A673 (cell line): ENCODE measurements at regions not wholly inside any gene's neighbourhood (a gene's known extent, or its start where the extent isn't known, plus 50 kb on each side); places are given as distances from the start of the nearest gene placed in this dataset.
"Not testable (repeated sequence)": the region's sequence is repeated elsewhere in the genome, so short reads cannot be mapped to it uniquely, and the experiment has no call there.

Experiments used
- BruUV-seq: library from RNA; stranded (reverse); fragments of 400-500 nt; replicated peaks from 2 replicates; lab custom pipeline; 2021; lab: Mats Ljungman, UMichigan
- CTCF ChIA-PET: fragments of 300-600 bp; sonication (Branson Sonifier 250); formaldehyde crosslinking; loops from one replicate; lab custom pipeline; 2022; ENCODE audit warnings: antibody characterized with exemption; lab: Charles Lee
- POLR2A ChIA-PET: fragments of 300-600 bp; sonication (Branson Sonifier 250); formaldehyde crosslinking; loops from one replicate; lab custom pipeline; 2022; ENCODE audit warnings: antibody characterized with exemption; ENCODE audit not compliant: low non-redundant PET; lab: Charles Lee
- DNase-seq: peaks from one replicate; pipeline ENCODE4 v3.0.0-alpha.2; 2015; ENCODE audit warnings: low spot score
- H3K27ac ChIP-seq: fragments of 200-600 bp; sonication (generic); 2 replicates; pipeline ENCODE4 v1.5.1; 2016; ENCODE audit warnings: mixed run types, low read depth, mild to moderate bottlenecking, mixed read lengths, antibody characterized with exemption, low read length; ENCODE audit not compliant: poor library complexity, severe bottlenecking
- H3K27me3 ChIP-seq: fragments of 200-600 bp; sonication (generic); replicated peaks from 2 replicates; pipeline ENCODE4 v1.6.1; 2017; ENCODE audit warnings: mixed run types, low read depth, mild to moderate bottlenecking, mixed read lengths, antibody characterized with exemption, low read length; ENCODE audit not compliant: insufficient read depth, poor library complexity
- H3K36me3 ChIP-seq: fragments of 200-600 bp; sonication (generic); 2 replicates; pipeline ENCODE4 v1.6.1; 2016; ENCODE audit warnings: mixed run types, mild to moderate bottlenecking, mixed read lengths, antibody characterized with exemption, low read length; ENCODE audit not compliant: insufficient read depth, poor library complexity, severe bottlenecking
- H3K4me1 ChIP-seq: fragments of 200-600 bp; sonication (generic); 2 replicates; pipeline ENCODE4 v1.6.1; 2017; ENCODE audit warnings: mixed run types, mild to moderate bottlenecking, mixed read lengths, antibody characterized with exemption, low read length; ENCODE audit not compliant: insufficient read depth, poor library complexity, severe bottlenecking
- H3K4me3 ChIP-seq: fragments of 200-600 bp; sonication (generic); 2 replicates; pipeline ENCODE4 v1.5.1; 2016; ENCODE audit warnings: low read depth, mixed run types, mild to moderate bottlenecking, mixed read lengths, low read length; ENCODE audit not compliant: poor library complexity, severe bottlenecking
- H3K9me3 ChIP-seq: fragments of 200-600 bp; sonication (generic); 2 replicates; pipeline ENCODE4 v1.6.1; 2016; ENCODE audit warnings: mixed run types, low read depth, mild to moderate bottlenecking, mixed read lengths, antibody characterized with exemption, low read length; ENCODE audit not compliant: poor library complexity, severe bottlenecking
- CTCF ChIP-seq: fragments of 300-800, 200-600 bp; sonication (generic); conservative IDR thresholded peaks from 2 replicates; pipeline ENCODE4 v1.5.1; 2017; ENCODE audit warnings: low read depth, mild to moderate bottlenecking, antibody characterized with exemption, low read length, moderate library complexity, mixed read lengths
- EZH2 ChIP-seq: fragments of 200-600 bp; sonication (generic); IDR thresholded peaks from 2 replicates; pipeline ENCODE4 v1.6.1; 2017; ENCODE audit warnings: borderline replicate concordance, low read depth, mild to moderate bottlenecking, mixed read lengths, antibody characterized with exemption, low read length; ENCODE audit not compliant: poor library complexity, severe bottlenecking
- intact Hi-C: fragments of 100-400 bp; cut with micrococcal nuclease; formaldehyde crosslinking; loops from one replicate; pipeline ENCODE4 v1.10.0; 2022; ENCODE audit not compliant: unreplicated experiment

GRCh38 chr2:59826177-59826576 lies 727.3 kb downstream of the BCL11A start:
- Histone ChIP-seq H3K27ac (no peak overlapping the region), H3K36me3 (no peaks in the 10 kb centered on the region), H3K4me3 (no peak overlapping the region), H3K4me1 (no peaks in the 10 kb centered on the region), H3K9me3 (no peaks in the 10 kb centered on the region), H3K27me3 (peaks cover 3% of the 10 kb centered on the region)
- CTCF ChIA-PET: no interaction called here
- BruUV-seq: no TSS peak
- TF ChIP-seq CTCF (no peak), EZH2 (no peak)
- no peak for DNase-seq
- intact Hi-C loops: no loop called here
- POLR2A ChIA-PET: no interaction called here

- no TSS peak for BruUV-seq
- Histone ChIP-seq H3K27ac (no peak overlapping the region), H3K36me3 (no peaks in the 10 kb centered on the region), H3K9me3 (no peaks in the 10 kb centered on the region), H3K4me1 (no peaks in the 10 kb centered on the region), H3K4me3 (no peak overlapping the region), H3K27me3 (peaks cover 10% of the 10 kb centered on the region)
- POLR2A ChIA-PET: no interaction called here
- no peak for DNase-seq
- CTCF ChIA-PET: no interaction called here
- TF ChIP-seq EZH2: no peak
- TF ChIP-seq CTCF: no peak
- intact Hi-C loops: no loop called here
Measured at GRCh38 chr2:59824314-59824713, 729.1 kb downstream of the BCL11A start.

GRCh38 chr2:59816075-59816474 lies 737.4 kb downstream of the BCL11A start:
- no peak for DNase-seq
- no peak for TF ChIP-seq EZH2
- no peak for TF ChIP-seq CTCF
- Histone ChIP-seq H3K4me3 (no peak overlapping the region), H3K4me1 (no peaks in the 10 kb centered on the region), H3K27me3 (peaks cover 7% of the 10 kb centered on the region), H3K9me3 (no peaks in the 10 kb centered on the region), H3K36me3 (no peaks in the 10 kb centered on the region), H3K27ac (no peak overlapping the region)
- POLR2A ChIA-PET: no interaction called here
- CTCF ChIA-PET: no interaction called here
- intact Hi-C loops: no loop called here
- no TSS peak for BruUV-seq

GRCh38 chr2:59810283-59810682 lies 743.2 kb downstream of the BCL11A start:
- DNase-seq, H3K4me3 ChIP-seq, BruUV-seq, H3K36me3 ChIP-seq, H3K4me1 ChIP-seq, H3K27ac ChIP-seq, H3K27me3 ChIP-seq, H3K9me3 ChIP-seq, POLR2A ChIA-PET, CTCF ChIA-PET, intact Hi-C loops: not testable (repeated sequence)
